Stimulated activated CD4-positive, alpha-beta T cell treated with anti-CD3 and anti-CD28 coated beads, Interleukin-4, amount 100 ng/mL, for 48 hours (primary cell): ENCODE measurements at regions not wholly inside any gene's neighbourhood (a gene's known extent, or its start where the extent isn't known, plus 50 kb on each side); places are given as distances from the start of the nearest gene placed in this dataset.

ENCODE experiments used
- DNase-seq, 2 donors: peaks; one replicate each; pipeline ENCODE4 v3.0.0-alpha.2; 2020; ENCODE audit warnings: low read depth in 2 of 2

DNA sequence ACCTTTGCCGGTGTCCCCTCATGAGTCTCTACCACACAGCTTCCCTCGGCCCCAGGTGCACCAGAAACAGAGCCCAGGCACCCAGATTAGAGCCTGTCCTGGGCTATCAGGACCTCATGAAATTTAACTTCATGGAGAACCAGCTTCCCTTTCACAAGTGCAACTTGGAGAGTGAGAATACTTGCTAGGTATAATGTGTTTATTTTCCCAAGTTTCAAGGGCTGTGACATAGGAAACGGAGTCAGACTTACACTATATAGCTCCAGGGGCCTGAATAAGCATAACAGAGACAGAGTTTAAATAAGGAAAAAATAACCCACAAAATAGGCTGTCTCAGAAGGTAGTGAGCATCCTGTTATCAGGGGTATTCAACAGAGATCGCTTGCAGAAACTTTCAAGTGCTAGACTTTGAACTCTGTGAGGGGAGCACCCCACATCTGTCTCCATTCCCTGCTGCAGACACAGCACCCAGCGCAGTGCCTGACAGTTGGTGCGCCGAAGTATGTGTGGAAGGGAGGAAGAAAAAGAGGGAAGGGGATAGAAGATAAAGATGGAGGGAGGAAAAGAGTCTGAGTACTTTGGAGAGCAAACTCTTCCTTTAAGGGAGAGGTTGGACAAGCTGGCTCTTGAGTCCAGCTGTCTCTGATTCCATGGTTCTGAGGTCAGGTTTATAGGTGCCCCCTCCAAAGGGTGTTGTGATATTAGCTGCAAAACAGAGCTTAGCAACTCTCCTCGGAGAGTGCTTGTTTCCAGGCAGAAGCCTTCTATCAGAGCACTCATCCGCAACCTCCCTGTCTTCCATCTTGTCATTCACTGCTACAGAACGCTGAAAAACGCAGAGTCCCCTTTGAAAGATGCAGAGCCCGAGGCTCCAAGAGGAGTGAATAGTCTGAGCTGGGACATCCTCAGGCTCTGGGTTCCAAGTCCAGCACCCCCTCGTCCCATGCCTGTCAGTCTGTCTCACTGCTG, 84.8 kb downstream of the CPN2 start:
- DNase-seq: no peak

DNA sequence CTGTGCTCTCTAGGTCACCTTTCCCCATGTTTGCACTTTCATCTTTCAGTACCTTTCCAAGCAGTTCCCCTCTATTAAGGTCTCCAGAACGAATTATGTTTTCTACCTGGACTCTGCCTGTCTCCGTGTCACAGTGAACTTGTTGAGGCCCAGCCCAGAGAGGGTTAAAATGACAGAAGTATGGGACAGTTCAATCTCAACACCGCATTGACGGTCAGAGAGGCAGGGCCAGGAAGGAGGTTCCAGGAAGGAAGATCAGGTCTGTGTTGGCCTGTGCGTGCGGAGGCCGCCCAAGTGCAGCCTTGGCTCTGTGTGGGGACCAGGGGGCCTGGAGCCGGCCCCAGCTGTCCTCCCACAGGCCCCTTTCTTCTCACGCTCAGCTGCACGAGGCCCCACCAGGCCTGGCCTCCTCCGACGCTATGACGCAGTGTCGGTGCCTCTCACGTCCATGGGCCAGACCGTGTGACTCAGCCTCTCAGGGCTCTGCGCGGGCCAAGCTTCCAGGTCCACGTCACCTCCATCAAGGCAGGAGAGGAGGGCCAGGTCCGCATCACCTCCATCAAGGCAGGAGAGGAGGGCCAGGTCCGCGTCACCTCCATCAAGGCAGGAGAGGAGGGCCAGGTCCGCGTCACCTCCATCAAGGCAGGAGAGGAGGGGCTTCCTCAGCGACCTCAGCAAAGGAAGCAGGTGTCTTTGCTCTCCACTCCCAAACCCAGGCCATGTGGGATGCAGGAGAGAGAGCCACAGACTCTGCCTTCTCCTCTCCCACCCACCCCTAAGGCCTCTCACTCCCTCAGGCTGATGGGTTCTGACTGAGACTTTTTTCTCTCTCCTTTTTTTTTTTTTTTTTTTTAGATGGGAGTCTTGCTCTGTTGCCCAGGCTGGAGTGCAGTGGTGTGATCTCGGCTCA, 83.1 kb downstream of the CPN2 start:
- no peak for DNase-seq

- DNase-seq: no peak
Observed at GRCh38 chr3:194268654-194269512, 82.2 kb downstream of the CPN2 start.

DNA sequence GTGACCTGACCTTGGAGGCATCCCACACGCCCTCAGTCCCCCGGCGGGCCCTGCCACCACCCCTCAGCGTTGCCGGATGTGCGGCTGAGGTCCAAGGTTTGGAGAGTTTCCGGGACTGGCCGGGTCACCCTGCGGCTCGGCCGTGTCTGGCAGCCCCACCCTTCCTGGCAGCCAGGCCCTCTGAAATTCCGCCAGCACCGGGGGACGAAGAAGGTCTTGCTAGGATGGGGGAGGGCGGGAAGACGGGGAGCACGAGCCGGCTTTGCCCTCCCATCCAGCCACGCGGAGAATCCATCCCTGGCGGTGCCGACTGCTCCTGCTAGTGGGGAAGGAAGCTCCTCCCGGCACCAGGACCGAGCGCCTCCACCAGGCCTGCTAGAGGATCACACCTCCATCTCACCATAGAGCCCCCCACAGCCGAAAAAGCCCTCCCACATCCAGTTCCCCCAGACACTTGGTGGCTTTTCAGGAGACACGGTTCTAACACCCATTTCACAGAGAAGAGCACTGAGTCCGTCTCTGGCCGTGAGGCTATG, 81.5 kb downstream of the CPN2 start:
- DNase-seq: no peak

GRCh38 chr3:194270627-194271459, 80.3 kb downstream of the CPN2 start:
- no peak for DNase-seq

- DNase-seq: no peak
Observed at GRCh38 chr3:194271460-194272035, 79.6 kb downstream of the CPN2 start.

GRCh38 chr3:194272221-194272620, 78.9 kb downstream of the CPN2 start:
- no peak for DNase-seq

- DNase-seq: no peak
Observed at GRCh38 chr3:194272861-194273742, 78.0 kb downstream of the CPN2 start.

DNA sequence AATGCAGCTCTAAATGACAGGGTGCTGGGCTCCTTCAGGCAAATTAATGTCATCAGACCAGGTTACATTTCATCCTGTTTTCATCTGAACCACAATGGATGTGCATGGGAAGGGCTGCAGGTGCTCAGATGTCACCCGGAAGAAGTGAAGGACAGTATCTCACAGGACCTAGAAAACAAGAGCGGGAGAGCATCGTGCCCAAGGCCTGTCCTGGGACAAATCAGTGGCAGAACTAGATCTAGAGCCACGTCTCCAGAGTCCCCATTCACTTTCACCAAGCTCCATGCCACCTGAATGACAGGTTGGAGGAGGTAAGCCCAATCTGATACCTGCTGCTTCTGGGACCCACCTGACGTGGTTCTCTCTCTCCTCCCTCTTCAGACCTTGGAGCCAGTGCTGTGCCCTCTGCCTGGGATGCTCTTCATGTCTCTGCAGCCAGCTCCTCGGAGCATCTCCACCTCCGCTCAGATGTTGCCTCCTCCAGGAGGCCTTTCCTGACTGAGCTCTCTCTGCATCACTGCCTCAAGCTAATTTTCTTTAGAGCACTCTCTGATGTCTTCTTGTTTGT, 77.3 kb downstream of the CPN2 start:
- DNase-seq: no peak

DNA sequence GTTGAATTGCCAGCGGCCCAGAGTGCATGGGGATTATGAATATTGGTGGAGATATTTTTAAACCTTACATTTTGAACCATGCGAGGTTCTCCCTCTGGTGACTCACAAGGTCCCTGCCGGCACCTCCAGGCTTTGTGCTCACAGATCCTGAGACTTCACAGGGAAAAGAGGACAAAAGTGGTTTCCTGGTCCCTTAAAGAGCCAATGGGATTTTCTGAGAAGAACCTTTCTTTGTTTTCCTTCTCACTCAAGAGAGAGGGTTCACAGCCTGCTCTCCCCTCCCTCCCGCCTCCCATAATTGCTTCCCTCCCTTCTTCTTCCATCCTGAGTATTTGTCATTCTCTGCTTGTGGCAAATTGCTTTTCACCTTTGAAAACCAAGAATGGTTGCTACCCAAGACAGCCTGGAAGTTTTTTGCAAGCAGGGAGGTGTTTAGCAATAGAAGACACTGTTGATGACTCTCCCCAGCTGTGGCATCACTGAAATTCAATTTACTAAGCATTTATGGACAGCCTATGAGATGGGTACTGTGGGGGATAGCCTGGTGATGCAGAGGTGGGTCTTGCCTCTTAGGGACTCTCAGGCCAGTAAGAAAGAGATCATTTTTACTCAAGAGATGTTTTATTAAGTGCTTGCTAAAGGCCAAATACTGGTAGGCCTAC, 76.6 kb downstream of the CPN2 start:
- DNase-seq: no peak

DNA sequence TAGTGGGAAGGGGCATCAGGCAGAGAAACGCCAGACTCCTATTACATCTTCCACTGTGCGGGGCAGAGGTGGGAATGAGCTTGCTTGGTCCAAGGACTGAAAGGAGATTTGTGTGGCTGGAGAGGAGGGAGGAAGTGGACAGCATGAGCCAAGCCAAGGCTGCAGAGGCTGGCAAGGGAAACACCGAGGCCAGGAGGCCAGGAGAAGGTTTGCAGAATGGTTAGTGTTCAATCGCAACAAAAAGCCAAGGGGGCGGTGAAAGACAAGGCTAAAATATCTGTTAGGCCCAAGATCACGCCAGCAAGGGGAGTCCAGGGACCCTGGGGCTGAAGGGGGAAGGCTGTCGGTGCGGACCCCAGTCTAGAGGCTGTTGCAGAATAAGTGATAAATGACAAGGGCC, 75.8 kb downstream of the CPN2 start:
- no peak for DNase-seq

DNA sequence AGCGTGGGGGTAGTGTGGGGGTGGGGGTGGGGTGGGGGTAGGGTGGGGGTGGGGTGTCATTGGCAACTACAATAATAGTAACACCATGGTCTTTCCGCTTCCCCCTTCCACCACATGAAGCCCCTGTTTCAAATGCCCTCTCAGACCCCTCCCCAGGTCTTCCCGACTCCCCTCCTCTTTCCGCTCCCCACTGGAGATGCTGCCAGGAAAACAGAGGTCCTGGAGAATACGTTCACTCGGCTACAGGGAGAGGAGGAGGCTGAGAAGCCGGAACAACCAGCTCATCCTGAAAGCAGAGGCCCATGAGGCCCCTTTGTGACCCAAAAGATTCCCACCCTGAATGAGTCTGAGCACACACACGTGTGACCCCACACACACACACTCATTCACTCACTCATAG, 75.4 kb downstream of the CPN2 start:
- DNase-seq: no peak

DNA sequence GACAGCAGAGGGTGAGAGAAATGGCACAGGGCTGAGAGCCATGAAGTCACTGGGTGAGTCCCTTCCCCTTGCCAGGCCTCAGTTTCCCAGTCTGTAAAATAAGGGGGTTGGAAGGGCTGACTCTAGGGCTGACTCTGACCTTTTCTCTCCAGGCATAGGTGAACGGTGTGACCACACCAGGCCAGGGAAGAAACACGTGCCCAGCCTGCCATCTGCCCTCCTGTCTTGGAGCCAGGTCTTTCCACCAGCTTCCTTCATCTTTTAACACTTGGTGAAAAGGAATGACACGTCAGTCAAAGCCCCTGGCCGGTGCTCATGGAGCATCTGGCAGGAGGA, 74.4 kb downstream of the CPN2 start:
- DNase-seq: no peak

- DNase-seq: no peak
Observed at GRCh38 chr3:194277104-194277785, 73.9 kb downstream of the CPN2 start.

DNA sequence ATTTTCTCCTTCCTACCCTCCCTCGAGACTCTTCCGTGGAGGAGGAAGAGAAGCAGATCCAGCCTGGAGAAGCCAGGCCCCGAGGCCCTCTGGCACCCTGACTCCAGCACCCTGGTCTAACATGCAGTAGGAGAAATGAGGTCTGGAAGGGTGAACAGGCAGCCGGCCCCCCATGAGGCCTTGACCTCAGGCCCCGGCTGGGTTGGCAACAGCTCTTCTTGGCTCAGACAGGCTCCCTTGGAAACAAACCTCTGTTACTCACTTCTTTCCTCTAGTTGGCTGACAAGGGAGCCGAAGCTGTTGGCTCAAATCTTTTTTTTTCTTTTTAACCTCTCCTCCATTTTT, 73.4 kb downstream of the CPN2 start:
- no peak for DNase-seq

DNA sequence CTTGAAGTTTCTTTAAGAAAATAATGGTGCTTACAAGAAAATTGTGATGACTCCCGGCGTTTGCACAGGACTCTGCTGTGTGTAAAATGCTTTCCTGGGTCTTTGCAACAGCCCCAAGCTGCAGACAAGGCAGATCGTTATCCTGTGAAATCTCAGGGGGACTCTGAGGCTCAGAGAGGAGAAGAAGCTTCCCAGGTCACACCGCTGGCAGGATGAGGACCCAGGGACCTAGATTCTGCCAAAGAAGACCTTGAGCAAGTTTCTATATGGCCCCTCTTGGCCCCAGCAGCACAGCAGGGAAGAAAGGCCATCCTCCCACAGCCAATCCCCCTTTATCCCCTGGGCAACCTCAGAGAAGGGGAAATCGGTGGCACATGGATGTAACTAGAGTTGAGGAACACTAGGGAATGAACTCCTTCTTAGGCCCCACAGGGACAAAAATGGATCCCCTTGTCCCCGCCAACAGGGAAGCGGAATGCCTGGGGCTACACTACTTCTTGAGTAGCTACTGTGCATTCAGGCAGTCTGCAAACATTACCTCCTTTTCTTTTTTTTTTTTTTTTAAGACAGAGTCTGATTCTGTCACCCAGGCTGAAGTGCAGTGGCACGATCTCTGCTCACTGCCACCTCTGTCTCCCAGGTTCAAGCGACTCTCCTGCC, 72.8 kb downstream of the CPN2 start:
- DNase-seq: no peak

- DNase-seq: no peak
Observed at GRCh38 chr3:194279101-194279500, 72.0 kb downstream of the CPN2 start.
